Colonic mucosa (tissue), 4 donors: ENCODE measurements at regions not wholly inside any gene's neighbourhood (a gene's known extent, or its start where the extent isn't known, plus 50 kb on each side); places are given as distances from the start of the nearest gene placed in this dataset.

Experiments
- DNase-seq: peaks from one replicate; pipeline ENCODE4 v3.0.0-alpha.2; 2020
- H3K27ac ChIP-seq: fragments of 200-600 bp; one replicate; pipeline ENCODE4 v1.8.0; 2021
- H3K27me3 ChIP-seq: fragments of 200-600 bp; one replicate; pipeline ENCODE4 v1.8.0; 2021
- H3K36me3 ChIP-seq: fragments of 200-600 bp; one replicate; pipeline ENCODE4 v1.8.0; 2021
- H3K4me1 ChIP-seq: fragments of 200-600 bp; one replicate; pipeline ENCODE4 v1.8.0; 2021; ENCODE audit warnings: mild to moderate bottlenecking
- H3K4me3 ChIP-seq: fragments of 200-600 bp; one replicate; pipeline ENCODE4 v1.8.0; 2021
- H3K9ac ChIP-seq, 2 donors: one replicate each; pipeline ENCODE4 v1.7.0; 2013; ENCODE audit warnings: control low read depth in 2 of 2, low read depth in 2 of 2, low read length in 2 of 2
- H3K9me3 ChIP-seq: fragments of 200-600 bp; one replicate; pipeline ENCODE4 v1.8.0; 2021
- CTCF ChIP-seq: fragments of 200-600 bp; IDR thresholded peaks from one replicate; pipeline ENCODE4 v1.8.0; 2022; ENCODE audit warnings: antibody characterized with exemption, mild to moderate bottlenecking
- intact Hi-C: fragments of 100-400 bp; cut with DNase I; formaldehyde crosslinking; loops from one replicate; pipeline ENCODE4 v1.14.1; 2022
- donor health status: healthy.
- donor health status: DM: no; HTN: no; CAD: no.
- donor health status: DM: no; HTN: no; CAD: no.

- Histone ChIP-seq H3K4me3 (no peak overlapping the region), H3K9ac (no peak overlapping the region), H3K9me3 (no peaks in the 10 kb centered on the region), H3K36me3 (no peaks in the 10 kb centered on the region), H3K4me1 (no peaks in the 10 kb centered on the region), H3K27ac (no peak overlapping the region), H3K27me3 (no peaks in the 10 kb centered on the region)
- DNase-seq, result no peak
- TF ChIP-seq CTCF, result no peak
- intact Hi-C loops, result no loop called here
Measured at GRCh38 chr9:95609426-95609825, 92.7 kb upstream of the PTCH1 start.

GRCh38 chr9:95608341-95608740 is 91.6 kb upstream of the PTCH1 start:
- no peak for DNase-seq
- no peaks in the 10 kb centered on the region for H3K9me3 ChIP-seq
- no peak for TF ChIP-seq CTCF
- no peak overlapping the region for H3K27ac ChIP-seq
- no peak overlapping the region for H3K9ac ChIP-seq
- intact Hi-C loops, result no loop called here
- H3K4me1 ChIP-seq, result no peaks in the 10 kb centered on the region
- H3K36me3 ChIP-seq, result no peaks in the 10 kb centered on the region
- H3K4me3 ChIP-seq, result no peak overlapping the region
- H3K27me3 ChIP-seq, result no peaks in the 10 kb centered on the region

GRCh38 chr9:95607507-95607906 is 90.7 kb upstream of the PTCH1 start:
- no peak for TF ChIP-seq CTCF
- DNase-seq, result no peak
- no peaks in the 10 kb centered on the region for H3K4me1 ChIP-seq
- no peak overlapping the region for H3K4me3 ChIP-seq
- H3K36me3 ChIP-seq, result no peaks in the 10 kb centered on the region
- no peak overlapping the region for H3K9ac ChIP-seq
- no peak overlapping the region for H3K27ac ChIP-seq
- intact Hi-C loops, result no loop called here
- H3K9me3 ChIP-seq, result no peaks in the 10 kb centered on the region
- H3K27me3 ChIP-seq, result no peaks in the 10 kb centered on the region

- H3K4me1 ChIP-seq, result no peaks in the 10 kb centered on the region
- no peaks in the 10 kb centered on the region for H3K9me3 ChIP-seq
- H3K36me3 ChIP-seq, result no peaks in the 10 kb centered on the region
- intact Hi-C loops, result no loop called here
- H3K27me3 ChIP-seq, result no peaks in the 10 kb centered on the region
- H3K4me3 ChIP-seq, result no peak overlapping the region
- no peak overlapping the region for H3K27ac ChIP-seq
- no peak overlapping the region for H3K9ac ChIP-seq
- DNase-seq, result no peak
- TF ChIP-seq CTCF, result no peak
Measured at GRCh38 chr9:95606489-95607350, 89.9 kb upstream of the PTCH1 start.

GRCh38 chr9:95605816-95606488 is 89.2 kb upstream of the PTCH1 start:
- H3K27me3 ChIP-seq, result no peaks in the 10 kb centered on the region
- intact Hi-C loops, result no loop called here
- no peaks in the 10 kb centered on the region for H3K4me1 ChIP-seq
- no peaks in the 10 kb centered on the region for H3K9me3 ChIP-seq
- no peak for TF ChIP-seq CTCF
- no peak overlapping the region for H3K4me3 ChIP-seq
- H3K9ac ChIP-seq, result no peak overlapping the region
- DNase-seq, result no peak
- H3K36me3 ChIP-seq, result no peaks in the 10 kb centered on the region
- H3K27ac ChIP-seq, result no peak overlapping the region
